A673 (cell line): ENCODE measurements at regions not wholly inside any gene's neighbourhood (a gene's known extent, or its start where the extent isn't known, plus 50 kb on each side); places are given as distances from the start of the nearest gene placed in this dataset.
A peak's percentile ranks its signal among the peaks of the same experiment; 100 is the strongest.

ENCODE experiments used
- BruUV-seq: library from RNA; stranded (reverse); fragments of 400-500 nt; replicated peaks from 2 replicates; lab custom pipeline; 2021; lab: Mats Ljungman, UMichigan
- CTCF ChIA-PET: fragments of 300-600 bp; sonication (Branson Sonifier 250); formaldehyde crosslinking; loops from one replicate; lab custom pipeline; 2022; ENCODE audit warnings: antibody characterized with exemption; lab: Charles Lee
- POLR2A ChIA-PET: fragments of 300-600 bp; sonication (Branson Sonifier 250); formaldehyde crosslinking; loops from one replicate; lab custom pipeline; 2022; ENCODE audit warnings: antibody characterized with exemption; ENCODE audit not compliant: low non-redundant PET; lab: Charles Lee
- DNase-seq: peaks from one replicate; pipeline ENCODE4 v3.0.0-alpha.2; 2015; ENCODE audit warnings: low spot score
- H3K27ac ChIP-seq: fragments of 200-600 bp; sonication (generic); 2 replicates; pipeline ENCODE4 v1.5.1; 2016; ENCODE audit warnings: mixed run types, low read depth, mild to moderate bottlenecking, mixed read lengths, antibody characterized with exemption, low read length; ENCODE audit not compliant: poor library complexity, severe bottlenecking
- H3K27me3 ChIP-seq: fragments of 200-600 bp; sonication (generic); replicated peaks from 2 replicates; pipeline ENCODE4 v1.6.1; 2017; ENCODE audit warnings: mixed run types, low read depth, mild to moderate bottlenecking, mixed read lengths, antibody characterized with exemption, low read length; ENCODE audit not compliant: insufficient read depth, poor library complexity
- H3K36me3 ChIP-seq: fragments of 200-600 bp; sonication (generic); 2 replicates; pipeline ENCODE4 v1.6.1; 2016; ENCODE audit warnings: mixed run types, mild to moderate bottlenecking, mixed read lengths, antibody characterized with exemption, low read length; ENCODE audit not compliant: insufficient read depth, poor library complexity, severe bottlenecking
- H3K4me1 ChIP-seq: fragments of 200-600 bp; sonication (generic); 2 replicates; pipeline ENCODE4 v1.6.1; 2017; ENCODE audit warnings: mixed run types, mild to moderate bottlenecking, mixed read lengths, antibody characterized with exemption, low read length; ENCODE audit not compliant: insufficient read depth, poor library complexity, severe bottlenecking
- H3K4me3 ChIP-seq: fragments of 200-600 bp; sonication (generic); 2 replicates; pipeline ENCODE4 v1.5.1; 2016; ENCODE audit warnings: low read depth, mixed run types, mild to moderate bottlenecking, mixed read lengths, low read length; ENCODE audit not compliant: poor library complexity, severe bottlenecking
- H3K9me3 ChIP-seq: fragments of 200-600 bp; sonication (generic); 2 replicates; pipeline ENCODE4 v1.6.1; 2016; ENCODE audit warnings: mixed run types, low read depth, mild to moderate bottlenecking, mixed read lengths, antibody characterized with exemption, low read length; ENCODE audit not compliant: poor library complexity, severe bottlenecking
- EZH2 ChIP-seq: fragments of 200-600 bp; sonication (generic); IDR thresholded peaks from 2 replicates; pipeline ENCODE4 v1.6.1; 2017; ENCODE audit warnings: borderline replicate concordance, low read depth, mild to moderate bottlenecking, mixed read lengths, antibody characterized with exemption, low read length; ENCODE audit not compliant: poor library complexity, severe bottlenecking
- intact Hi-C: fragments of 100-400 bp; cut with micrococcal nuclease; formaldehyde crosslinking; loops from one replicate; pipeline ENCODE4 v1.10.0; 2022; ENCODE audit not compliant: unreplicated experiment
- TF ChIP-seq, protein P1 (sequence below): fragments of 300-800, 200-600 bp; sonication (generic); conservative IDR thresholded peaks from 2 replicates; pipeline ENCODE4 v1.5.1; 2017; ENCODE audit warnings: low read depth, mild to moderate bottlenecking, antibody characterized with exemption, low read length, moderate library complexity, mixed read lengths

DNA sequence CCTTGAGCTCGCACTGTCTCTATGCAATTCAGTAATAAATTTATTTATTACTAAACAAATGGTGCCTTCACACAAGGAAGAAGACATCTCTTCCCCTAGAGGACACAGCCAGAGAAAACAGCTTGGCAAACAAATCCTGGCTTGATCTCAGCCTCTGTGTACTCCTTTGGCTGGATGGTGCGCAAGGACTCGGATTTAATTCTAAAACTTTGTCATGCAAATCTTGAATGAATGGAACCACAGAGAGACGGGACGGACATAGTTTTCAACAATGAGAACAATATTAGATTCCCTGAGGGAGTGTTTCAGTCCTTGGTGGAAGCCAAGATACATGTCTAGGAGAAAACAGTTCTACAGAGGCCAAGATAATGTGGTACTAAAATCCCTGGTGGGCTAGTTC, 349.5 kb downstream of the NPIPA8 start:
- ChIA-PET CTCF (no interaction called here), POLR2A (no interaction called here)
- Histone ChIP-seq H3K4me3 (no peak overlapping the region), H3K27me3 (no peaks in the 10 kb centered on the region), H3K4me1 (no peaks in the 10 kb centered on the region), H3K27ac (no peak overlapping the region), H3K36me3 (no peaks in the 10 kb centered on the region), H3K9me3 (no peaks in the 10 kb centered on the region)
- no TSS peak for BruUV-seq
- DNase-seq, result no peak
- TF ChIP-seq, protein P1, sequence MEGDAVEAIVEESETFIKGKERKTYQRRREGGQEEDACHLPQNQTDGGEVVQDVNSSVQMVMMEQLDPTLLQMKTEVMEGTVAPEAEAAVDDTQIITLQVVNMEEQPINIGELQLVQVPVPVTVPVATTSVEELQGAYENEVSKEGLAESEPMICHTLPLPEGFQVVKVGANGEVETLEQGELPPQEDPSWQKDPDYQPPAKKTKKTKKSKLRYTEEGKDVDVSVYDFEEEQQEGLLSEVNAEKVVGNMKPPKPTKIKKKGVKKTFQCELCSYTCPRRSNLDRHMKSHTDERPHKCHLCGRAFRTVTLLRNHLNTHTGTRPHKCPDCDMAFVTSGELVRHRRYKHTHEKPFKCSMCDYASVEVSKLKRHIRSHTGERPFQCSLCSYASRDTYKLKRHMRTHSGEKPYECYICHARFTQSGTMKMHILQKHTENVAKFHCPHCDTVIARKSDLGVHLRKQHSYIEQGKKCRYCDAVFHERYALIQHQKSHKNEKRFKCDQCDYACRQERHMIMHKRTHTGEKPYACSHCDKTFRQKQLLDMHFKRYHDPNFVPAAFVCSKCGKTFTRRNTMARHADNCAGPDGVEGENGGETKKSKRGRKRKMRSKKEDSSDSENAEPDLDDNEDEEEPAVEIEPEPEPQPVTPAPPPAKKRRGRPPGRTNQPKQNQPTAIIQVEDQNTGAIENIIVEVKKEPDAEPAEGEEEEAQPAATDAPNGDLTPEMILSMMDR, result no peak
- TF ChIP-seq EZH2, result no peak
- intact Hi-C loops, result no loop called here

DNA sequence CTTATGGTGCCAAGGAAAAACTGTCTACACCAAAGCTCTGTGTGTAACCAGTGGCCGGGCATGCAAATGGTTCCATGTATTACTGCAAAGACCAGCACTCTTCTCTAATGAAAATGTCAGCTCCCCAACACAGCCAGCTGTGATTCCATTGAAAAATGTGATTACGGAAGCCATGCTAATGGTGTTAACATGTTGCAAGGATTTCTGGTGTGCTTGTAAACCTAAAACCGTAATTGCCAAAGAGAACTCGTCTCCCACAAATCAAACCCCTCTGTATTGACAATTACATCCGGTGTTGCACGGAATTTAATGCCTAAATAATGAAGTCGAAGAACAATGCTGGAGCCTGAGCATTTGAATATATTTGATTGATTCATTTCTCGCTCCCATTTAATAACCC, 351.7 kb downstream of the NPIPA8 start:
- Histone ChIP-seq H3K27me3 (no peaks in the 10 kb centered on the region), H3K4me3 (no peak overlapping the region), H3K36me3 (no peaks in the 10 kb centered on the region), H3K9me3 (no peaks in the 10 kb centered on the region), H3K27ac (no peak overlapping the region), H3K4me1 (no peaks in the 10 kb centered on the region)
- BruUV-seq, result no TSS peak
- peak; percentile 0 for DNase-seq
- POLR2A ChIA-PET, result no interaction called here
- CTCF ChIA-PET, result no interaction called here
- TF ChIP-seq, protein P1, result no peak
- no peak for TF ChIP-seq EZH2
- intact Hi-C loops, result no loop called here

DNA sequence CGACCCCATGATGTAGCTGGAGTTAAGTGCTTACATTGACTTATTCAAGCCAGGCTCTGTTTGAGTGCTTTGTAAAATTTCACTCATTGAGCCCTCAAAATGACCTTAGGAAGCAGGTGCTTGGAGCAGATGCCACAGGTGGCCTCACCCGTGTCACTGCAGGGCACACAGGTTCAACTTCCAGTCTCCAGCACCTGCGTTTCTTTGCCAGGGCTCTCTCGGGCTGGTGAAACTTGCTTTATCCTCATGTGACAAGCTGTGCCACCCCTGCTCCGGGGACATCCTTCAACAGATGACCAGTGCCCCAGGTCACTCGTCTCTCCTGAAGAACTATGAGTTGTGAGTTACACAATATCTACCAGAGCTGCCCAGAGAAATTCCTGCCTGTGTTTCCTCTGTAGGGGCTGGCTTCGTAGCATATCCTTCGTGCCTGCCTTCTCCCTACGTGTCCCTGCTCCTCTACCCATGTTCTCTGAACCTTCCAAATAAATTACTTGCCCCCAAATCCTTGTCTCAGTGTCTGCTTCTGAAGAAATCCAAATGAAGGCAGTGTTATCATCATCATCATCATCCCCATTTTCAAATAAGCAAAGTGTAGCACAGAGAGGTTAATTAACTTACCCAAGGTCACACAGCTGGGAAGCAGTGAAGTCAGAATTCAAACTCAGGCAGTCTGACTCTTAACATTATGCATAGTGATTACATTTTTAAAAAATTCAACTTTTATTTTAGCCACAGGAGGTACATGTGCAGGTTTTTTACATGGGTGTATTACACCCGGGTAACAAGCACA, 352.5 kb downstream of the NPIPA8 start:
- POLR2A ChIA-PET, result no interaction called here
- no TSS peak for BruUV-seq
- intact Hi-C loops, result no loop called here

More for the DNA sequence above, 352.5 kb downstream of the NPIPA8 start:
- no peaks in the 10 kb centered on the region for H3K27me3 ChIP-seq
- CTCF ChIA-PET, result no interaction called here
- TF ChIP-seq, protein P1, result no peak
- no peak for TF ChIP-seq EZH2
- no peaks in the 10 kb centered on the region for H3K36me3 ChIP-seq
- no peak overlapping the region for H3K27ac ChIP-seq
- H3K9me3 ChIP-seq, result no peaks in the 10 kb centered on the region
- no peak for DNase-seq
- no peaks in the 10 kb centered on the region for H3K4me1 ChIP-seq
- no peak overlapping the region for H3K4me3 ChIP-seq
